WTC11 (cell line): ENCODE measurements at regions not wholly inside any gene's neighbourhood (a gene's known extent, or its start where the extent isn't known, plus 50 kb on each side); places are given as distances from the start of the nearest gene placed in this dataset.

ENCODE experiments used
- CTCF ChIP-seq: fragments of 200-600 bp; IDR thresholded peaks from 2 replicates; pipeline ENCODE4 v1.8.0; 2022; ENCODE audit warnings: antibody characterized with exemption
- E2F1 ChIP-seq: sonication (generic); formaldehyde crosslinking; IDR thresholded peaks from 2 replicates; pipeline ENCODE4 v1.8.0; 2022; ENCODE audit warnings: mild to moderate bottlenecking, missing genetic modification reagents
- MYBL2 ChIP-seq: sonication (generic); formaldehyde crosslinking; IDR thresholded peaks from 2 replicates; pipeline ENCODE4 v1.8.1; 2023; ENCODE audit warnings: mild to moderate bottlenecking, moderate library complexity, missing genetic modification reagents
- RORB ChIP-seq: fragments of 250-450 bp; sonication (Bioruptor Pico); IDR thresholded peaks from 2 replicates; pipeline ENCODE4 v1.9.0; 2021; ENCODE audit warnings: mild to moderate bottlenecking
- TCF7 ChIP-seq: sonication (generic); formaldehyde crosslinking; IDR thresholded peaks from 2 replicates; pipeline ENCODE4 v1.8.0; 2022; ENCODE audit warnings: mild to moderate bottlenecking, low read depth, missing genetic modification reagents, moderate library complexity
- ZNF671 ChIP-seq: fragments of 250-450 bp; sonication (Bioruptor Pico); IDR thresholded peaks from 2 replicates; pipeline ENCODE4 v1.8.0; 2021; ENCODE audit warnings: mild to moderate bottlenecking

- TF ChIP-seq ZNF671 (CRISPR knock-in tag) (no peak), CTCF (no peak), TCF7 (CRISPR knock-in tag) (no peak), E2F1 (CRISPR knock-in tag) (no peak), RORB (CRISPR knock-in tag) (no peak), MYBL2 (CRISPR knock-in tag) (no peak)
Observed at GRCh38 chr2:146135245-146135644, 1615.3 kb upstream of the ZEB2 start.
